ENCODE measurements at regions not wholly inside any gene's neighbourhood (a gene's known extent, or its start where the extent isn't known, plus 50 kb on each side); places are given as distances from the start of the nearest gene placed in this dataset.

DNA sequence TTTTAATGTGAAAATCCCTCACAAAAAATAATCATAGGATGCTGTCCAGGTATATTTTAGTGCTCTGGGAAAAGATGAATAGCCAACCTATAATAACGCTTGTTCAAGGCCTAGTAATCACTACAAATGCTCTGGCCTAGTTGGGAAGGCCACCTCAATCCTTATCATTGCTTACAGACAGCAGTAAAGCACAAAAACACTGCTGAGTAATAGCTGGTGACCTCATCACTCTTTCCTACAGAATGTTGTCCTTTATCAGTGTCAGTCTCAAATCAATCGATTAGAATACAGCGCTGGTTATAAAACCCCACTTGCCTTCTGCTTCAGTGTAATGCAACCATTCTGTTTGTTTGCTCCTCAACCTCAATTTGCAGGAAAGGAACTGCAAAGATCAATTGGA, 72.6 kb upstream of the STEAP1 start:
- no peak for TF ChIP-seq CDX4 (CRISPR knock-in tag; IDR thresholded peaks at IDR 0.05; ENCODE audit: borderline replicate concordance)
- TF ChIP-seq ELF4 (CRISPR knock-in tag; IDR thresholded peaks at IDR 0.05; ENCODE audit: low read depth), result no peak
- TF ChIP-seq NR1H2 (CRISPR knock-in tag; IDR thresholded peaks at IDR 0.05), result no peak

Data from WTC11 (cell line).